ENCODE measurements at regions not wholly inside any gene's neighbourhood (a gene's known extent, or its start where the extent isn't known, plus 50 kb on each side); places are given as distances from the start of the nearest gene placed in this dataset.

DNA sequence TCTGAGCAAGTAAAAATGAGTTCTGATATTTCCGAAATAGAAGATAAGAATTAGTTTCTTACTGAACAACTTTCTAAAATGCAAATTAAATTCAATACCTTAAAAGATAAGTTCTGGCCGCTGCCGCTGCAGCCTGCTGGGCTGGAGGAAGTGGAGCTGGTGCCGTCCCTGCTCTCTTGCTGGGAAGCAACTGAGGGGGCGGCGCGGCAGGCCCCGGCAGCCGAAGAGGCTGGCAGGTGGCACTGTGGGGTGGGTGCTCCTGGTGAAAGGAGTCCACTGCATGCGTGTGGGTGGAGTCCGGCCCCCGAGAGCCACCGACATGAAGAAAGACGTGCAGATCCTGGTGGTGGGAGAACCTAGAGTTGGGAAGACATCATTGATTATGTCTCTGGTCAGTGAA is 89.5 kb upstream of the ZNF519 start:
- no peak for TF ChIP-seq EZH2 (IDR thresholded peaks at IDR 0.05; ENCODE audit: low read length, unreplicated experiment)
- no peak for TF ChIP-seq EZH2phosphoT487 (IDR thresholded peaks at IDR 0.05; ENCODE audit: borderline replicate concordance, low read length)
- TF ChIP-seq, protein P1, sequence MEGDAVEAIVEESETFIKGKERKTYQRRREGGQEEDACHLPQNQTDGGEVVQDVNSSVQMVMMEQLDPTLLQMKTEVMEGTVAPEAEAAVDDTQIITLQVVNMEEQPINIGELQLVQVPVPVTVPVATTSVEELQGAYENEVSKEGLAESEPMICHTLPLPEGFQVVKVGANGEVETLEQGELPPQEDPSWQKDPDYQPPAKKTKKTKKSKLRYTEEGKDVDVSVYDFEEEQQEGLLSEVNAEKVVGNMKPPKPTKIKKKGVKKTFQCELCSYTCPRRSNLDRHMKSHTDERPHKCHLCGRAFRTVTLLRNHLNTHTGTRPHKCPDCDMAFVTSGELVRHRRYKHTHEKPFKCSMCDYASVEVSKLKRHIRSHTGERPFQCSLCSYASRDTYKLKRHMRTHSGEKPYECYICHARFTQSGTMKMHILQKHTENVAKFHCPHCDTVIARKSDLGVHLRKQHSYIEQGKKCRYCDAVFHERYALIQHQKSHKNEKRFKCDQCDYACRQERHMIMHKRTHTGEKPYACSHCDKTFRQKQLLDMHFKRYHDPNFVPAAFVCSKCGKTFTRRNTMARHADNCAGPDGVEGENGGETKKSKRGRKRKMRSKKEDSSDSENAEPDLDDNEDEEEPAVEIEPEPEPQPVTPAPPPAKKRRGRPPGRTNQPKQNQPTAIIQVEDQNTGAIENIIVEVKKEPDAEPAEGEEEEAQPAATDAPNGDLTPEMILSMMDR (conservative IDR thresholded peaks at IDR 0.05; ENCODE audit: low read depth, low read length), result no peak
